GM12878 (cell line): ENCODE measurements at regions not wholly inside any gene's neighbourhood (a gene's known extent, or its start where the extent isn't known, plus 50 kb on each side); places are given as distances from the start of the nearest gene placed in this dataset.

Source experiments
- CHD4 ChIP-seq: fragments of 200-600 bp; sonication (generic); IDR thresholded peaks from 2 replicates; pipeline ENCODE4 v1.6.1; 2016; ENCODE audit warnings: mild to moderate bottlenecking
- EP300 ChIP-seq, 2 experiments: fragments of 150-350 bp in 1 of 2; IDR thresholded peaks; 2 replicates each; pipeline ENCODE4 v1.6.1; 2011 to 2012; ENCODE audit warnings: low read depth in 2 of 2, low read length in 2 of 2, borderline replicate concordance in 1 of 2, improper control_type of control experiment in 1 of 2, inconsistent platforms in 1 of 2; ENCODE audit not compliant: control insufficient read depth in 1 of 2
- EZH2 ChIP-seq: IDR thresholded peaks from 2 replicates; pipeline ENCODE4 v1.6.1; 2012; ENCODE audit warnings: low read depth, mild to moderate bottlenecking, control low read depth, inconsistent platforms, low read length, borderline replicate concordance; ENCODE audit not compliant: control insufficient read depth
- KDM1A ChIP-seq: fragments of 200-600 bp; sonication (generic); IDR thresholded peaks from 2 replicates; pipeline ENCODE4 v1.6.1; 2016; ENCODE audit warnings: borderline replicate concordance
- NFIC ChIP-seq: IDR thresholded peaks from 2 replicates; pipeline ENCODE4 v1.6.1; 2012; ENCODE audit warnings: low read depth, mild to moderate bottlenecking, inconsistent platforms, low read length, moderate library complexity
- NFXL1 ChIP-seq: fragments of 450-650 bp; IDR thresholded peaks from 2 replicates; pipeline ENCODE4 v1.6.1; 2017; ENCODE audit warnings: antibody characterized with exemption, mild to moderate bottlenecking, borderline replicate concordance
- POLR2A ChIP-seq: IDR thresholded peaks from 2 replicates; pipeline ENCODE4 v1.6.1; 2011; ENCODE audit warnings: low read depth, mild to moderate bottlenecking, low read length
- SKIL ChIP-seq: fragments of 450-650 bp; IDR thresholded peaks from 2 replicates; pipeline ENCODE4 v1.6.1; 2017; ENCODE audit warnings: mild to moderate bottlenecking, low read depth, inconsistent platforms; ENCODE audit not compliant: poor library complexity, severe bottlenecking
- ZNF687 ChIP-seq: fragments of 450-650 bp; IDR thresholded peaks from 2 replicates; pipeline ENCODE4 v1.6.1; 2017; ENCODE audit warnings: mild to moderate bottlenecking, moderate library complexity
- TF ChIP-seq, protein P1 (sequence below): fragments of 450-650 bp; formaldehyde crosslinking; IDR thresholded peaks from 2 replicates; pipeline ENCODE4 v1.5.0; 2022; ENCODE audit warnings: mild to moderate bottlenecking, missing genetic modification characterization
- TF ChIP-seq, protein P2 (sequence below): IDR thresholded peaks from 2 replicates; pipeline ENCODE4 v1.6.1; 2011; ENCODE audit warnings: mild to moderate bottlenecking, low read depth, low read length, moderate library complexity; ENCODE audit not compliant: insufficient replicate concordance

GRCh38 chr12:73158341-73158740 is 886.2 kb downstream of the TRHDE start:
- no peak for TF ChIP-seq KDM1A
- TF ChIP-seq NFXL1 = no peak
- TF ChIP-seq POLR2A = no peak
- no peak for TF ChIP-seq SKIL
- TF ChIP-seq CHD4 = no peak
- TF ChIP-seq, protein P1, sequence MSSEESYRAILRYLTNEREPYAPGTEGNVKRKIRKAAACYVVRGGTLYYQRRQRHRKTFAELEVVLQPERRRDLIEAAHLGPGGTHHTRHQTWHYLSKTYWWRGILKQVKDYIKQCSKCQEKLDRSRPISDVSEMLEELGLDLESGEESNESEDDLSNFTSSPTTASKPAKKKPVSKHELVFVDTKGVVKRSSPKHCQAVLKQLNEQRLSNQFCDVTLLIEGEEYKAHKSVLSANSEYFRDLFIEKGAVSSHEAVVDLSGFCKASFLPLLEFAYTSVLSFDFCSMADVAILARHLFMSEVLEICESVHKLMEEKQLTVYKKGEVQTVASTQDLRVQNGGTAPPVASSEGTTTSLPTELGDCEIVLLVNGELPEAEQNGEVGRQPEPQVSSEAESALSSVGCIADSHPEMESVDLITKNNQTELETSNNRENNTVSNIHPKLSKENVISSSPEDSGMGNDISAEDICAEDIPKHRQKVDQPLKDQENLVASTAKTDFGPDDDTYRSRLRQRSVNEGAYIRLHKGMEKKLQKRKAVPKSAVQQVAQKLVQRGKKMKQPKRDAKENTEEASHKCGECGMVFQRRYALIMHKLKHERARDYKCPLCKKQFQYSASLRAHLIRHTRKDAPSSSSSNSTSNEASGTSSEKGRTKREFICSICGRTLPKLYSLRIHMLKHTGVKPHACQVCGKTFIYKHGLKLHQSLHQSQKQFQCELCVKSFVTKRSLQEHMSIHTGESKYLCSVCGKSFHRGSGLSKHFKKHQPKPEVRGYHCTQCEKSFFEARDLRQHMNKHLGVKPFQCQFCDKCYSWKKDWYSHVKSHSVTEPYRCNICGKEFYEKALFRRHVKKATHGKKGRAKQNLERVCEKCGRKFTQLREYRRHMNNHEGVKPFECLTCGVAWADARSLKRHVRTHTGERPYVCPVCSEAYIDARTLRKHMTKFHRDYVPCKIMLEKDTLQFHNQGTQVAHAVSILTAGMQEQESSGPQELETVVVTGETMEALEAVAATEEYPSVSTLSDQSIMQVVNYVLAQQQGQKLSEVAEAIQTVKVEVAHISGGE = no peak
- no peak for TF ChIP-seq EP300 (IDR thresholded peaks at IDR 0.05; ENCODE audit: borderline replicate concordance in 1 of 2, control insufficient read depth in 1 of 2, low read depth in 2 of 2, low read length in 2 of 2)
- TF ChIP-seq, protein P2, sequence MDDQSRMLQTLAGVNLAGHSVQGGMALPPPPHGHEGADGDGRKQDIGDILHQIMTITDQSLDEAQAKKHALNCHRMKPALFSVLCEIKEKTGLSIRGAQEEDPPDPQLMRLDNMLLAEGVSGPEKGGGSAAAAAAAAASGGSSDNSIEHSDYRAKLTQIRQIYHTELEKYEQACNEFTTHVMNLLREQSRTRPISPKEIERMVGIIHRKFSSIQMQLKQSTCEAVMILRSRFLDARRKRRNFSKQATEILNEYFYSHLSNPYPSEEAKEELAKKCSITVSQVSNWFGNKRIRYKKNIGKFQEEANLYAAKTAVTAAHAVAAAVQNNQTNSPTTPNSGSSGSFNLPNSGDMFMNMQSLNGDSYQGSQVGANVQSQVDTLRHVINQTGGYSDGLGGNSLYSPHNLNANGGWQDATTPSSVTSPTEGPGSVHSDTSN = no peak
- no peak for TF ChIP-seq EZH2
- TF ChIP-seq ZNF687 = no peak
- no peak for TF ChIP-seq NFIC
